Fibroblast of lung (primary cell): ENCODE measurements at regions not wholly inside any gene's neighbourhood (a gene's known extent, or its start where the extent isn't known, plus 50 kb on each side); places are given as distances from the start of the nearest gene placed in this dataset.

Experiments used
- CTCF ChIP-seq, 2 donors: IDR thresholded peaks in 1 of 2; conservative IDR thresholded peaks in 1 of 2; 1 replicate in 1 of 2; 2 replicates in 1 of 2; pipeline ENCODE4 v1.5.1; 2011 to 2012; ENCODE audit warnings: low read length in 2 of 2, control low read depth in 1 of 2, inconsistent platforms in 1 of 2, low read depth in 1 of 2, mild to moderate bottlenecking in 1 of 2
- EZH2 ChIP-seq: IDR thresholded peaks from 2 replicates; pipeline ENCODE4 v1.5.1; 2012; ENCODE audit warnings: low read length, control low read depth, mild to moderate bottlenecking; ENCODE audit errors: missing control alignments

- TF ChIP-seq CTCF (conservative IDR thresholded peaks at IDR 0.05 in 1 of 2, IDR thresholded peaks at IDR 0.05 in 1 of 2; ENCODE audit: low read depth in 1 of 2, low read length in 2 of 2) = no peak
- TF ChIP-seq EZH2 = no peak
Measured at GRCh38 chr6:121823437-121823851, 388.0 kb downstream of the GJA1 start.
